Stimulated activated CD4-positive, alpha-beta T cell treated with anti-CD3 and anti-CD28 coated beads, Interleukin-15, amount 100 ng/mL, for 48 hours (primary cell): ENCODE measurements at regions not wholly inside any gene's neighbourhood (a gene's known extent, or its start where the extent isn't known, plus 50 kb on each side); places are given as distances from the start of the nearest gene placed in this dataset.
"Not testable (repeated sequence)": the region's sequence is repeated elsewhere in the genome, so short reads cannot be mapped to it uniquely, and the experiment has no call there.

Experiments
- DNase-seq, 2 donors: peaks; one replicate each; pipeline ENCODE4 v3.0.0-alpha.2; 2020; ENCODE audit warnings: low read depth in 2 of 2

DNA sequence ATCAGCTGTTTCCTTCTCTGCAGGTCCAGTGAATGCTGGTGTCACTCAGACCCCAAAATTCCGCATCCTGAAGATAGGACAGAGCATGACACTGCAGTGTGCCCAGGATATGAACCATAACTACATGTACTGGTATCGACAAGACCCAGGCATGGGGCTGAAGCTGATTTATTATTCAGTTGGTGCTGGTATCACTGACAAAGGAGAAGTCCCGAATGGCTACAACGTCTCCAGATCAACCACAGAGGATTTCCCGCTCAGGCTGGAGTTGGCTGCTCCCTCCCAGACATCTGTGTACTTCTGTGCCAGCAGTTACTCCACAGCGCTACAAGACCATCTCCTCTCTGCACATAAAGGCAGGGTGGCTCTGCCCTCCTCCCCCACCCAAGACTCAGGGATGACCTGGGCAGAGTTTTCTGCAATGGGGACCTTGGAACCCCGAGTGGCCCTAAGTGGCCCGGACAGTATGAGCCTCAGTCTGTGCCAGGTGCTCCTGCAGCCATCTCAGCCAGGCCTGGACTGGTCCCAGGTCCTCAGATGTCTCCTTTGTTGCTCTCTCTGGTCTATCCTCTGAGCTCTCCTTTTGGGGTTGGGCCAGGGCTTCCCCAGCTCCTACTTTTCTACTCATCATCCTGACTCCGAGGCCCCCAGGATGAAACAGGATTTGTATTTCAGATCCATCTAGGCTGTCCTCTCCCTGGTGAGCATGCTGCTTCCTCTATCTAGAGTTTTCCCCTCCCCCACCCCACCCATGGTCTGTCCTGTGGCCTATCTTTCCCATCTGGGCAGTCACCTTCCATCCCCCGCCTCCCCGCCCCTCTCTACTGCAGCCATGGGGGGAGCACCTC, 212.1 kb upstream of the PRSS58 start:
- DNase-seq = no peak

DNA sequence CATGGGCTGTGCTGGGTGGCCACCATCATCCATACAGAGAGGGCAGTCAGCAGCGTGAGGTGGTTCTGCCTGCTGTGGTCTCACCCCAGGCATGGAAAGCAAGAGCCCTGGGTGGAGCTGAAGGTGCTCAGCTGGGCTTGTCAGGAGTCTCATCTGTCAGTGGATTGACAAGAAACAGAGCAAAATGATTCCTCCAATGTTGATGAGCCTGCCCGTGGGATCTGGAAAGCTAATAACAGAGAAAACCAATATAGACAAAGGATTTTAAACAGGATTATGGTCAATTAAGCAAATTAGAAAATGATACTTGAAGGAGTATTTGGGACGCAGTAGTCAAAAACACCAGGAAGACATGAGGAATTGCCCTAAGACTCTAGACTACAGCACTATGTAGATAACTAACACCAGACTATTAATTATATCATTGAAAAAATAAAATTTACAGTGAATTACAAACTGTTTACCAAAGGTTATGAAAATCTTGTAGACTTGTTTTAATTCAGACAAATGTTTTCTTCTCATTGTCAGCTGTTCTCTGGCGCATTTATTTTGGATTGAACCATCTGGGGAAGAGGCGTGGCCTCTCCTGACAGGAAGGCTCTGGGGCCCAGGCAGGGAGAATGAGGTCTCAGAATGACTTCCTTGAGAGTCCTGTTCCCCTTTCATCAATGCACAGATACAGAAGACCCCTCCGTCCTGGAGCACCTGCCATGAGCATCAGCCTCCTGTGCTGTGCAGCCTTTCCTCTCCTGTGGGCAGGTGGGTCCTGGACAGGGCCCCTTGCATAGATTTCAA, 211.2 kb upstream of the PRSS58 start:
- DNase-seq = no peak

DNA sequence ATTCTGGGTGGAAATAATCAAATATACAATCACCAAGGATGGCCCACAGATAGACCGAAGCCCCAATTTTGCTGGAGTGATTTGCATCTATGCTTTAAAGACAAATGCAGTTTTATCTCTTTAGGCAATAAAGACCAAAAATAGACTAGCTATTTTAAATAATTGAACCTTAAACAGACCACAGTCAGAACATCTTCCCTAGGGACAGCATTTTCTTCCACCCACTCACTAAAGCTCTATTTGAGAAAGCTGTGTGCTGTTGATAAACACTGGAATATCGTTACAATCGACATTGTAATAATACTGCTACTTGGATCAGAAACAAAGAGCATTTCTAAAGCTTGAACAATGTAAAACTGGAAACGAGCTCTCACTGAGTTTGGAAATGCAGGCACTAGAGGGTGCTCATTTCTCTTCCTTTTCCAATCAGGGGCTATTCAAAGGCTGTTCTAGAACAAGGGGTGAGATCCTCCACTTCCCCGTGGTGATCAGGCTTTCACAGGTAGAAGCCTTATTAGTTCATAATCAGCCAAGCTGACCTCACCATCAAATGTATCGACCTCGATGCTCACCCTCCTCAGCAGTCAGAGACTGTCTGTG, 209.3 kb upstream of the PRSS58 start:
- not testable (repeated sequence) for DNase-seq

DNA sequence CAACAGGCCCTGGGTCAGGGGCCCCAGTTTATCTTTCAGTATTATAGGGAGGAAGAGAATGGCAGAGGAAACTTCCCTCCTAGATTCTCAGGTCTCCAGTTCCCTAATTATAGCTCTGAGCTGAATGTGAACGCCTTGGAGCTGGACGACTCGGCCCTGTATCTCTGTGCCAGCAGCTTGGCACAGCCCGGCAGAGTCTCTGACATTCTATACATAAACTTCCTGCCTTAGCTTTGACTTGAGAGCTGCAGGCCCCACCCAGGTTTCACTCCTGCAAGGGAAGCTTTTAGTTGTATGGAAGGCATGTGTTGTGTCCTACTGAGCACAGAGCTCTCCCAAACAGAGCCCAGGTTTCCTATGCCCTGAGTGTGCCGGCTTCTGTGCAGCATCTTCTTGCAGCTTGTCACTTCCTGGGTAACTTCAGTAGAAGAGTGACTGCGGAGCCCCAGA, 205.6 kb upstream of the PRSS58 start:
- DNase-seq = no peak

DNA sequence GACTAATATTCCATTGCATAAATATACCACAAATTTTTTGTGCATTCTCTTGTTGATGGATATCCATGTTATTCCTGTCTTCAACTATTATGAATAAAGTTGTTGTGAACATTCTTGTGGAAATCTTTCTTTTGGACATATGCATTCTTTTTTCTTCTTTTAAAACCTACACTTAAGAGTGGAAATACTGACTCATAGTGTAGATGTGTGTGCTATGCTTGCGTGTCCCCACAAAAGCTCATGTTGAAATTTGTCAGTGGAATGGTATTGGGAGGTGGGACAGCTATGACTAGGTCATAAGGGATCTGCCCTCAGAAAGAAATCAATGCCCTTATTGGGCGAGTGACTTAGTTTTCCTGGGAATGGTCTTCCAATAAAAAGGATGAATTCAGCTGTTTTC, 203.6 kb upstream of the PRSS58 start:
- no peak for DNase-seq

DNA sequence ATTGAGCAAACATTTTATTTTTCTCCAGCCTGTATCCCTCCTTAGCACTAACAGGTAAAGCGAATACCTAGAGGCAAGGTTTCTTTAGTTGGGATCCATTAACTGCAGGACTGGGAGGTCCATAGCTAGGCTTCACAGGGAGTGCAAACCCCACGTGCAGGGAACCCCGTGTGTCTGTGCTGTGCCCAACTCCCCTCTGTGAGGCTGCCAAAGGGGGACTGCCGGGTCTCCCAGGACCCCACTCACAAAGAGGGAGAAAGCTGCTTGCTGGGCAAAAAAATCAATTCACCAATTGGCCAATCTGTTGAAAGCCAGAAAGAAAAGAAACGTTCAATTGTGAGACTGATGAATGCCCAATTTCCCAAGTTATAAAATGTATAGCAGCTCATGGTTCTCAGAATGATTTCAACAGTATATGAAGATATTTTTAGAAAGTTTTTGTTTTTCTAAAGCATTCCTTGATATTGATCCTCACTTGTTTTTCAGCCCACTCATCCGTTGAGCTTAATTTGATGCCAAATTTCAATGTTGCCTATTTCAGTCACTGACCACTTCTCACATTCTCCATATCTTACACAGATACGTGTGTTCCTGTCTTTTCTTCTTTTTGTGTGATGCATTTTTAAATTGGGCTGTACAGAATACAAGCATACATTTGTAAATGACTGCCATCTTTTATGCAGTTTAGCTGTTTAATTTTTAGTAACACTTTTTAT, 202.7 kb upstream of the PRSS58 start:
- DNase-seq = no peak

DNA sequence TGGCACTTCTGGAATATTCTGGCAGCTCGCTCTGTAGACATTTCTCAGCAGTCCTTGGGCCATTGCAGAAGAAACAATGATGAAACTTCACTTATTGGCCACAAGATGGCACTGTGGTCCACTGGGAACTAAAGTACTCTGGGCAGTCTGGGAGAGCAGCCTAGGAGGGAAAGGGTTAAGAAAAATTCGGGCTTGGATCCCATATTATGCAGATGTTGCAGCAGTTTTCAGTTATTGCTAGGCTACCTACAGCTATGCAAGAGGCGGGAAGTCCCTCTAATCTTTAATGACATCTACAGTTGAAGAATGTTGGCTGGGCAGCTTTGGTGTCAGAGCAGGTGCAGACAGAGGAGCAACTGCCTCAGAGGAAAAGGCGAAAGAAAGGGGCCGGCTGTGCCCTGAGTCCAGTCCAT, 201.7 kb upstream of the PRSS58 start:
- DNase-seq = no peak

DNA sequence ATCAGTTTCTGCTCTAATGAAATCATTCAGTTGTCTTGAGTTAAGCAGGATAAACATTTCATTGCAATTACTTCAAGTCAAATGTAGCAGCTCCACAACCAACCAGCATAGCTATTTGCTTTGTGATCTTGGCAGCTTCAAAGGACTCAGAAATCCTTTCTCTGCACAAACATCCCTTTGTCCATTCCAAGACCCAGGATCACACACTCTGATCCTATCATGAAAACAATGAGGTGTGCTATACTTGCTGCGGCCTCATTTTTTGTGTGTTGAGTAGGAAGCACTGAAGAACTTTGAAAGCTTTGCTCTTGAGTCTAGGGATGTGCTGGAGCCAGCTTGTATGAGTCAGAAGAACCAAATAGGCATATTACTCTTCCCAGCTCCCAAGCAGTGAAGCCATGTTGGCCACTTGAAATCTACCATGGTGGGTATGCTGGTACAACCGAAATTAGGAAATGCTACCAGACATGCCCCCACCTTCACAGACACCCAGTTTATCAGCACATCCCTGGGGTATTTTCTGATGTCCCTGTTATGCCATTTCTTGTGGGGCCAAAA, 199.4 kb upstream of the PRSS58 start:
- no peak for DNase-seq

DNA sequence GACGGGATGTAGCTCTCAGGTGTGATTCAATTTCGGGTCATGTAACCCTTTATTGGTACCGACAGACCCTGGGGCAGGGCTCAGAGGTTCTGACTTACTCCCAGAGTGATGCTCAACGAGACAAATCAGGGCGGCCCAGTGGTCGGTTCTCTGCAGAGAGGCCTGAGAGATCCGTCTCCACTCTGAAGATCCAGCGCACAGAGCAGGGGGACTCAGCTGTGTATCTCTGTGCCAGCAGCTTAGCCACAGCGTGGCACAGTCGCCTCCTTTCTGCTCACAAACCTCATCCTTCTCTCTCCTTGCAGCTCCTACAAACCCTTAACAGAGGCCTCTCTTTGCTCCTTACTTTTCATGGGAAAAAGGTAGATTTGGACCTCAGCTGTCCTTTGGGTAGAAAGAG, 197.5 kb upstream of the PRSS58 start:
- DNase-seq = no peak

DNA sequence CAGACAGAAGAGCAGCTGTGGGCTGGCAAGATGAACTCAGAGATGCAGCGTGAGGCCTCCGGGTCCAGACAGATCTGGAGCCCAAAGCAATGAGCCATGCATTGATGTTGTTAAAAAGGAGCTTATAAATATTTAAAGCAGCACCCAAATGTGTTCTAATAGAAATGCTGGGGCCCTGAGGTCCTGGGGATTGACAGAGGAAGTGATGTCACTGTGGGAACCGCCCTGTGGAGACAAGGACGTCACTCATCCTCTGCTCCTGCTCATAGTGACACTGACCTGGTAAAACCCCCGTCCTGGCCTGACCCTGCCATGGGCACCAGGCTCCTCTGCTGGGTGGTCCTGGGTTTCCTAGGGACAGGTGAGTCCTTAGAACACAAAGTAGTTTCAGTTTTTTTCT, 197.0 kb upstream of the PRSS58 start:
- DNase-seq = no peak

DNA sequence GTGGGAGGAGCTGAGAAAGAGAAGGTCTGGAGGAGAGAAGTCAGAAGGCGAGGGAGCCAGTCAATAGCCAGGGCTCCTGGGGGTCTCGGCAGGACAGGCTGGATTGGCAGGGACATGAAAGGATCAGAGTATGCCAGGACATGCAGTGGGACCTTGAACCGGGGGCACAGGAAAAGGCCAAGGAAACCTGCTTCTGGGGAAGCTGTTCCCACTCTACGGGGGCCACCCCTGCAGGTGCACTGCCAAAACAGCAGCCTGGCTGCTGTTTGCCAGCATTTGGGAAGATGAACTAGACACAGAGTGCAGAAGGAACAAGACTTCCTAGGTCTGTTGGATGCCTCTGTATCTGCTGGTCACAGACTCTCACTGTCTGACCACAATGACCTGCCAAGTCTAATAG, 194.9 kb upstream of the PRSS58 start:
- no peak for DNase-seq

DNA sequence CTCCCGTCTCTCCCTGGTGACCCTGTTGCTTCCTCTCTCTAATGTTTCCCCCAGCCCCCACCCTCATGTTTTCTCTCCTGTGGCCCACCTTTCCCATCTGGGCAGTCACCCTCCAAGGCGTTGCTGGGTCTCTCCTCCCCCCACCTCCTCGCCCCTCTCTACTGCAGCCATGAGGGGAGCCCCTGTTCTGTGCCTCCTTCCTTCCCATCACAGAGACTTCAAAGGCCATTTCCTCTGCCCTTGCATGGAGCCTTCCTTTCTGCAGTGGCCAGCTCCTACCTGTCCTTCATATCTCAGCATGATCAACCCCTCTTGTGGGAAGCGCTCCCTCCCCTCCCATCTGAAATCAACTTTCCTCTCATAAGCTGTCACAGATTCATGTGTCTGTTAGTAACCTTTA, 194.0 kb upstream of the PRSS58 start:
- no peak for DNase-seq

DNA sequence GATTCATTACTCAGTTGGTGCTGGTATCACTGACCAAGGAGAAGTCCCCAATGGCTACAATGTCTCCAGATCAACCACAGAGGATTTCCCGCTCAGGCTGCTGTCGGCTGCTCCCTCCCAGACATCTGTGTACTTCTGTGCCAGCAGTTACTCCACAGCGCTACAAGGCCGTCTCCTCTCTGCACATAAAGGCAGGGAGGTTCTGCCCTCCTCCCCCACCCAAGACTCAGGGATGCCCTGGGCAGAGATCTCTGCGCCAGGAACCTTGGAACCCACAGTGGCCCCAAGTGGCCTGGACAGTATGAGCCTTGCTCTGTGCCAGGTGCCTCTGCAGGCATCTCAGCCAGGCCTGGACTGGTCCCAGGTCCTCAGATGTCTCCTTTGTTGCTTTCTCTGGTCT, 193.4 kb upstream of the PRSS58 start:
- no peak for DNase-seq

DNA sequence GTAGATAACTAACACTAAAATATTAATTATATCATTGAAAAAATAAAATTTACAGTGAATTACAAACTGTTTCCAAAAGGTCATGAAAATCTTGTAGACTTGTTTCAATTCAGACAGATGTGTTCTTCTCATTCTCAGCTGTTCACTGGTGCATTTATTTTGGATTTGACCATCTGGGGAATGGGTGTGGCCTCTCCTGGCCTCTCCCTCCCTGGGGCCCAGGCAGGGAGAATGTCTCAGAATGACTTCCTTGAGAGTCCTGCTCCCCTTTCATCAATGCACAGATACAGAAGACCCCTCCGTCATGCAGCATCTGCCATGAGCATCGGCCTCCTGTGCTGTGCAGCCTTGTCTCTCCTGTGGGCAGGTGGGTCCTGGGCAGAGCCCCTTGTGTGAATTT, 192.8 kb upstream of the PRSS58 start:
- DNase-seq = no peak

DNA sequence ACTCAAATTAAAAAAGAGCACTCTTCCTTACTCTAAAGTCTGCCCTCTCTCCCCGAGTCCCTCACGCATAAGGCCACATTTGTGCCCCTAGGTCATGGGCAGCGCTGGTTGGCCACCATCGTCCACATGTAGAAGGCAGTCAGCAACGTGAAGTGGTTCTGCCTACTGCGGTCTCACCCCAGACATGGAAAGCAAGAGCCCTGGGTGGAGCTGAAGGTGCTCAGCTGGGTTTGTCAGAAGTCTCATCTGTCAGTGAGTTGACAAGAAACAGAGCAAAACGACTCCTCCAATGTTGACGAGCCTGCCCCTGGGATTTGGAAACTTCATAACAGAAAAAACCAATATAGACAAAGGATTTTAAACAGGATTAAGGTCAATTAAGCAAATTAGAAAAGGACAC, 192.3 kb upstream of the PRSS58 start:
- DNase-seq = no peak

DNA sequence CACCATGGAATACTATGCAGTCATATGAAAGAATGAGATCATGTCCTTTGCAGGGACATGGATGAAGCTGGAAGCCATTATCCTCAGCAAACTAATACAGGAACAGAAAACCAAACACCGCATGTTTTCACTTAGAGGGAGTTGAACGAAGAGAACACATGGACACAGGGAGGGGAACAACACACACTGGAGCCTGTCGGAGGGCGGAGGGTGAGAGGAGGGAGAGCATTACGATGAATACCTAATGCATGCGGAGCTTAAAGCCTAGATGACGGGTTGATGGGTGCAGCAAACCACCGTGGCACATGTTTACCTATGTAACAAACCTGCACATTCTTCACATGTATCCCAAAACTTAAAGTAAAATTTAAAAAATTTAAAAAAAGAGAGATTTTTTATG, 191.0 kb upstream of the PRSS58 start:
- not testable (repeated sequence) for DNase-seq

DNA sequence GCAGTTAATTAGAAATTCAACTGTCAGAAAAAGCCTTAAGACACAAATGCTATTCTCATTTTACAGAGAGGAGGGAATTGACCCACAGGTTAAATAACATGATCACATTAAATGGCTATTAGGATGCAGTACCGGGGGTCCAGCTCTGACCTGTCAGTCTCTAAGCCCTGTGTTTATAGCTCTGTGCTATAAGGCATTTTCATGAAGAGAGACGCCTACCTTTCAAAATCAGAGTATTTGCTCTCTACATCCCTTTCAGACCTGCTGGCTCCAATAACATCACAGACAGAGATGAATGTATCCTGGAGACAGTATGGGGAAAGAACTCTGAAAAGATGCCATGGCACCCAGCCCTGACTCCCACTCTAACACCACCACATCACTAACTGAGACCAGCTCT, 189.9 kb upstream of the PRSS58 start:
- DNase-seq = no peak

DNA sequence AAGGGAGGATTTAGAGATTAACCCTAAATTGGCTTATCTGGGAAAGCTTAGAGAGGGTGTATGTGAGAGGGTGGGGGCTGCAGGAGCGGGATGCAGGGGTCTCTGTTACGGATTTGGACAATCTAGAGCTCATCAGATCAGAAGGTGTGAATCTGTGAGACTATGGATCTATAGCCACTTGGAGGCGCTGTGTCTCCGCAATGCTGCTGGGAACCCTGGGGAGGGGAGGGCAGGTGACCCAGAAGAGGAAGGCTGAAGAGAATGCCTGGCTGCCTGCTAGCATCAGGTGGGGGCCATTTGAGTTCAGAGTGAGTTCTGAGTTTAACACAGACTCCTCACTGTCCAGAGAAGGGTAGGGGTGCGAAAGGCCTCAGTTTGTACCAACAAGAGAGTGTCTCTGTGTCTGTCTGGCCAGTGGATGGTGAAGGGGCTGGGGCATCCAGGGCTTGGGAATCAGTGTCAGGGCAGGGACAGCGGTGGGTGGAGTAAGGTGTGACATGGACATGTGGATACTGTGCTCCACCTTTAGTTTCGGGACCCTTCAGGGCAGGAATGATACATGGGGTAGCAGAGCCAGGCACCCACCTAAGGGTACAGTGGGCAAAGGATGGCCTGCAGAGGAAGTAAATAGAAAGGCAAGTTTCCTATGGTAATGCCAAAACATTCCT, 187.3 kb upstream of the PRSS58 start:
- DNase-seq = no peak

DNA sequence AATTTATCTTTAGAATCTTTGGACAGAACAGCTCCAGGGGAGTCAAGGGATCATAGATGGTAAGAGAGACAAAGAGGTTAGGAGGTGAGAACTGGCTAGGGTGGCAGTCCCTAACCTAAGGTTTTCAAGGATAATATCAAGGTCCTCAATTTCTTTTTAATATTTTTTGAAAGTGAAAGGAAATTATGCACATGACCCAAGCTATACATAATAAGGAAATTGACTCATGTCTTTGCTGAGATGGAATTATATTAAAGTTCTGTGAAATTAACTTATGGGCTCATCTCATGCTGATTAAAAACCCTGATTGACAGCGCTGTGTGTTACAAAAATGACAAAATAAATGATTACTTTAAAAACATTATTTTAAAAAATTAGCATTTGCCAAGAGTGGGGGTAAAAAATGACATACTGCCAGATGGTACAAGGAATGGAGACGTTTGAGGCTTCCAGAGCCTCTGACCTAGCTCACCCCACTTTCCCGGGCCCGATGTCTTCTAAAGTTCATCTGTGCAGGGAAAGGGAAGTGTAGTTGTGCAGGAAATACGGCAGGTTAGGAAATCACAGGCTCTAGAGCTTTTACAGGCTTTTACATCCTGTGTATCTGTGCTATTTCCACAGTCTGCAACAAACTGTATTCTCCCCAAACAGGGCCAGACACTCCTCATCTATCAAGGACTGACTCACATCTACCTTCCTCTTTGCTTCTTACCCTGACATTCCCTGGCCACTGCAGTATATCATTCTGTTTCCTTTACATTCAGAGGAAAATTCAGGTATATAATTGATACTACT, 185.6 kb upstream of the PRSS58 start:
- no peak for DNase-seq

DNA sequence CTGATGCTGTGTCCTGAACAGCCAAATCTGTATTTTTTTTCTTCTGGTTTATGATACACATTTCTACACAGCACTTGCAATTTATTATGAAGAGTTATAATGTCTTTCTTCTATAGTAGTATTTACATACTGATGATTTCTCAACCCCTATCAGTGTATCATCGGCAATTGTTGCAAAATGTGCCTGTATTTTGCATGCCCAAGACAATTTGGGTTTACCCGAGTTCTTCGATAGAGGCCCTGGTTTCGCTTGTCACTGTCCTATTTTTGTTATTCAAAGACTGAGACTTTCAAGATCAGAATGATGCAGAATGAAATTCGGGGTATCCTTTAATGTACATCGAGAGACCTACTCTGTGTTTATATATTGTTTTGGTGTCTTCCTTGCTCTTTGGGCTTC, 184.5 kb upstream of the PRSS58 start:
- DNase-seq = no peak
